HG03342 (cell line): ENCODE measurements at regions not wholly inside any gene's neighbourhood (a gene's known extent, or its start where the extent isn't known, plus 50 kb on each side); places are given as distances from the start of the nearest gene placed in this dataset.

ENCODE experiments used
- ATAC-seq: cut with Tn5 transposase; IDR thresholded peaks from one replicate; pipeline ENCODE4 v1.9.1; 2021; ENCODE audit warnings: mild to moderate bottlenecking, moderate library complexity; ENCODE audit not compliant: unreplicated experiment

GRCh38 chr2:14221466-14221865 lies 411.1 kb upstream of the LRATD1 start:
- no peak for ATAC-seq

GRCh38 chr2:14223576-14223975 lies 408.9 kb upstream of the LRATD1 start:
- no peak for ATAC-seq

DNA sequence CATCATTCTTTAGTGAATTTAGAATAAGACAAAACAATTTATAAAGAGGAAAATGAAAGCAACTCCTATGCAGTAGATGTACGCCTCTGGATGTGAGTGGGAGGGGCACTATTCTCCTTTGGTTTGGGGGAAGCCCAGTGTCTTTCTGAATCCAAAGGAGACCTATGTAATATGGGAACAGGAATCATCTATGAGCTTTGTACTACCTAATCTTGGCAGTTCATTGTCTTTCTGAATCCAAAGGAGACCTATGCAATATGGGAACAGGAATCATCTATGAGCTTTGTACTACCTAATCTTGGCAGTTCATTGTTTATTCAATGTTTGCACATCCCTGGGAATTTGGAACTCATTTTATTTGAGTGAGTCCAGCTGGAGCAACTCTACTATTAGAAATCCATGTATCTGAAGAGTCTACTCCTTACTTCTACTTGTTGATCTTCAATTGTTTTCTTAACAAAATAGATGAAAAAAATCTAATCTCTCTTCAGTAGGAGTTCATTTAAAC lies 401.1 kb upstream of the LRATD1 start:
- no peak for ATAC-seq

GRCh38 chr2:14232217-14232616 lies 400.3 kb upstream of the LRATD1 start:
- no peak for ATAC-seq

DNA sequence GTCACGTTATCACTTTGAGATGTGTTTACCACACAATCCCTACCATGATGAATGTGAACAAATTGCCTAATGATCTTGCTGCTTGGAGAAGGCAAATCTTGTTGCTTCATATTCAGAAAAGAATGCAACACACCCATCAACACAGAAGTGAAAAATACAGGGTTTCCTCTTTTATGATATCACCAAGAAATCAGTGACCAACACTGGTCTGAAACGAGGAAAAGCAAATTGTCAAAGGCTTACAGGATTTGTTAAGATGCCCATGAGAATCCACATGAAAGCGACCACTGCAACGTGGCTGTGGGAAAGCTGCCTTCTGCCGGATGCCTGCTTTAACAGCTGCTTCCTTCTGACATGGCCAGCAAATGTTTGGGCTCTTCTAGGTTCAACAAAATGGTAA lies 397.6 kb upstream of the LRATD1 start:
- ATAC-seq, result no peak

GRCh38 chr2:14235667-14236066 lies 396.9 kb upstream of the LRATD1 start:
- ATAC-seq, result no peak

DNA sequence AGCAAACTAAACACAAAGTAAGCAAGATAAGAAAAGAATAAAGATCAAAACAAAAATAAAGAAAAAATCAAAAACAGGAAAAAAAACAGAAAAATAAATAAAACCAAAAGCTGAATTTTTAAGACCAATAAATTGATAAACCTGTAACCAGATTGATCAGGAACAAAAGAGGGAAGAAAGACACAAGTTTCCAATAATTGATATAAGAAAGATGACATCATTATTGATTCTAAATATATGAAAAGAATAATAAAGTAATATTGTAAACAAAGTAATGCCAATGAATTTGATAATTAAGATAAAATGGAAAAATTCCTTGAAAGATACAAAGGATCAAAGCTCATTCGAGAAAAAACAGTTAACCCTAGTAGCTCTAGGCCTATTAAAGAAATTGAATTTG lies 394.6 kb upstream of the LRATD1 start:
- ATAC-seq, result no peak

- ATAC-seq, result no peak
Observed at GRCh38 chr2:14239605-14240004, 392.9 kb upstream of the LRATD1 start.

GRCh38 chr2:14240868-14241267 lies 391.6 kb upstream of the LRATD1 start:
- no peak for ATAC-seq

DNA sequence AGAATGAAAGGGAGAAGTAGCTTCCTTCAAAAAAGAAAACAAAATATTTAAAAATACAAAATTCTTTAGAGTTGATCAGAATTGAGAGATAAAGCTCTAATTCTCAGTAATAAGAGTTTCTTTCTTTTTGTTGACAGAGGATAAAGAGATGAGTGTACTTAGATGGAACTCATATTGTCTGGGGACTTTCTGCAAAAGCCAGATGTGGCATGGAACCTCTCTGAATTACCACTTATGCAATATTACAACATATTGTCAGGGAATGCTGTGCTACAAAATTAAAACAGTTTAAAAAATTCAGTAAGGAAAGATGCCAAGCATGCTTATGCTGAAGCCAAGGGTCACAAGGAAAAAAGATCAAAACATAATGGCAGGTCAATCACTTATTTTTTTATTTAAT lies 386.6 kb upstream of the LRATD1 start:
- no peak for ATAC-seq

DNA sequence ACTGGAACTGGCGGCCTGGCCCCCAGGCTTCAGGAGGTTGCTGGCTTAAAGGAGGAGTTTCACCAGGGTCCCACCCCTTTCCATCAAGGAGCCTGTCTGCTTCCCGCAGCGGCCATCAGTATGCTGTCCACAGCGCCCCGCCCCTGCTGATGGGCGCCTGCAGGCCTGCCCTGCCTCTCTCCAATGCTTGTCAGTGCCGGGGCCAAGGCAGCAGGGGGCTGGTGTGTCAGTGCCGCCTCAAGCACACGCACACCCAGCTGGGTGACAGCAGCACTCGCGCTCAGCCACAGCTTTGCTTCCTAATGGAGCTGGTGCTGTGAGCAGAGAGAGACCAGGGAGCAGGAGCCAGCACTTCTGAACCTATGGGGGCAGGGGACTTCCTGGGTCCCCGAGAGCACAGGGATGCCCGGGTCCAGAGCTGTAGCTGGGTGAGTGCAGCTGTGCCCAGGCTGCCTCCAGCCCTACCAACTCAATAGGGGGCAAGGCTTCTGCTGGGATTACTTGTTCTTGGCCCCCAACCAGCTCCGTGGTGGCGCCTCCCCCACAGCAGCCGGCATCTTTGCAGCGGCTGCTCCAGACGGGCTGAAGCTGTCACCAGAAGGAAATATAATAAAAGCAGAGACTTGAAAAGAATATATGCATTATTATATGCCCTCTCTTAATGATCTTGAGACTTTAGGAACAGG lies 377.2 kb upstream of the LRATD1 start:
- no peak for ATAC-seq

DNA sequence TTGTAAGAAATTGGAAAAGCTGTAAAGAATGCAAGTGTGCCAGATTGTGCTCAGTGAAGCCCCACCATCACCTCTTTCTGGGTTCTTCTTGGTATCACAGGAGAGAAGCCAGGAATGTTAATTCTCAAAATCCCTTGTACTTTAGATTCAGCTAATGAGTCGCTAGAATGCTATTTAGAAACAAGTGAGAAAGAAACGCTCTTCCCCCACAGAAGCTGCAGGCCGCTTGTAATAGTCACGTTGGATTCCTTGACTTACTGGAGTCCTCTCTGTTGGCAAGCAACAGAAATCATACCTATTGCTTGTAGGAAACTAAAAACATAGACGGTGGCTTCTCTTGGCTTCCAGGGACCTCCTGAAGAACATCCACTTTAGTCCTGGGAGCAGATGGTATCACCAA lies 375.6 kb upstream of the LRATD1 start:
- no peak for ATAC-seq

DNA sequence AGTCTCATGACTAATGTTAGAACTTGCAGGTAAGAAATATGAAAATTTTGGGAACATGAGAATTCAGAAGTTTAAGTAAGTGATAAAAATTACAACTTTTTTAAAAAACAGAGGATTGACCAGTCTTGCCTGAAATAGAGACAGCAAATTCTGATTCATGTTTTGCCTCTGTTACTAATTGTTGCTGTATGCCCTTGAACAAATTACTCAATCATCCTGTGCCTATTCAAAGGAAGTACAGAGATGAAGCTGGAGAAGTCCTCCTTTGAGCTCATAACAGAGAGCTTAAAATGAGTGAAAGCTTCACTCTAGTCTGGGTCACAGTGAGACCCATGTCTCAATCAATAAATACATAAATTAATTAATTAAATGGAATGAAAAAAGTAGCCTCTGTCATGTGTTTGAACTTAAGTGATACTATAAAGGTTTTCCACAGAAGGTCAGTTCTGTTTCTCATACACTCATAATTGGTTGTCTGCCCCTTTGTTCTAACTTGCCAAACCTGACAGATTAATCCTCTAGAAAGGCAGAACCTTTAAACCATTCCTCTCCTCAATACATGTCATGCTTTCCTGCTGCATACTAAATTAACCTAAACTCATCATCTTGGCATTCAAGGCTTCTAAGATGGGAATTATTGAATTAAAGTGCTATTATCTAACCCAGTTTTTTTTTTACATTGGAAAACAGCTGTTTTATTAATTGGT lies 374.6 kb upstream of the LRATD1 start:
- ATAC-seq, result no peak

- ATAC-seq, result no peak
Observed at GRCh38 chr2:14261771-14262170, 370.7 kb upstream of the LRATD1 start.

DNA sequence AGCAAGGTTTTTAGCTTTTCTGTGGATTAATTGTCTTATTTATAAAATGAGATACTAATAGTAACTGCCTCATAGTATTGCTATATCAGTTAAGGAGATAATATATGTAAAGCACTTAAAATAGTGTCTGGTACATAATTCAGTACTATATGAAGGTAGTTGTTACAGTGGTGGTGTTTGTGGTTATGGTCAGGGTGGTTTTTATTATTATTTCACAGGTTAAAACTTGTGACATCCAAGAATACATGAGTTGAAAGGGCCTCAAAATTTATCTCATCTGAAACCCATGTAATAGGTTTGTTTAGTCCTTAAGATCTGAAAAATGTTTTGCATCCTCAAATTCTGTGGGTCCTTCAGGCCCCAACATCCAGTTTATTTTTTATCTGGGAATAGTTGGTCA lies 369.5 kb upstream of the LRATD1 start:
- ATAC-seq, result no peak

GRCh38 chr2:14270036-14270582 lies 362.4 kb upstream of the LRATD1 start:
- no peak for ATAC-seq

- ATAC-seq, result no peak
Observed at GRCh38 chr2:14272396-14273075, 360.0 kb upstream of the LRATD1 start.

- ATAC-seq, result no peak
Observed at GRCh38 chr2:14273650-14274049, 358.9 kb upstream of the LRATD1 start.

DNA sequence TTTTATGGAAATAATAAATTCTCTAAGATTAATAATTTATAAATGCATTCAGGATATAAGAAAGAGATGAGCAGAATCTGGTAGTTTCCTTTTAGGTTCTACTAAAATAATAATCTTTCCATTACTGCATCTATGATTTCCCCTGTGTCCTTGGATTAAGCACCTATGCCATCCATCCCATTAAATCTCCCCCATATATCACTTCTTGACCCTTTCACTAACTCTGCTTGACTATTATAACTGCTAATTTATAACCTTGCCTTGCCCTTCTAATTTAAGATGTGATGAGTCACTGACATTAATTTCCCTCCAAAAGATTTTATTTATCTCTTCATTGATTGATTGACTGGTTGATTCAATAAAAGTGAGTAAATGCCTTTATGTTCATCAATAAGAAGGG lies 348.3 kb upstream of the LRATD1 start:
- no peak for ATAC-seq

GRCh38 chr2:14285812-14286211 lies 346.7 kb upstream of the LRATD1 start:
- ATAC-seq, result no peak

GRCh38 chr2:14288016-14288415 lies 344.5 kb upstream of the LRATD1 start:
- no peak for ATAC-seq

DNA sequence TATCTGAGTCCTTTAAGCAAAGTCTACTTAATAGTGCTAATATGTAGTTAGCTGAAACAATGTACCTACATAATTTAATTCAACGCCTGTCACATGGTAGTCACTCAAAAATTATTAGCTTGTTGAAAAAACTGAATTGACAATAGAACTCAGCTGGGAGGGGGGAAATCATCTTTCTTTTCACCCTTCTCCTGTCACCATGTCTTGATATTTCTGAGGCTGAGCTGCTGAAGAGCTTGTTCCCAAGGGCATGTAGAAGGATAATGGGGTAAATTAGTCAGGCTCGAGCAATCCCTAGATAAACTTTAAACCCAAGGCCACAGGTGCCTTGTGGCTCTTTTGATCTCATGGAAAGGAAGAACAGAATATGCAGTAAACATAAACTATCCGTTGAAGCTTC lies 339.6 kb upstream of the LRATD1 start:
- ATAC-seq, result no peak
